Liver (tissue), 8 donors: ENCODE measurements at regions not wholly inside any gene's neighbourhood (a gene's known extent, or its start where the extent isn't known, plus 50 kb on each side); places are given as distances from the start of the nearest gene placed in this dataset.

Source experiments
- DNase-seq: peaks from one replicate; pipeline ENCODE4 v3.0.0-alpha.2; 2017; ENCODE audit warnings: low spot score
- H3K27ac ChIP-seq, 2 donors: one replicate each; pipeline ENCODE4 v1.7.0; 2013; ENCODE audit warnings: inconsistent platforms in 2 of 2, low read length in 2 of 2, control low read depth in 1 of 2, low read depth in 1 of 2, mild to moderate bottlenecking in 1 of 2
- H3K27me3 ChIP-seq, 4 donors: one replicate each; pipeline versions ENCODE4 v1.6.1 to v1.7.0; 2013; ENCODE audit warnings: low read length in 3 of 4, inconsistent platforms in 1 of 4, mild to moderate bottlenecking in 1 of 4, moderate library complexity in 1 of 4; ENCODE audit not compliant: control insufficient read depth in 4 of 4, insufficient read depth in 4 of 4
- H3K36me3 ChIP-seq, 4 donors: one replicate each; pipeline versions ENCODE4 v1.6.1 to v1.7.0; 2013; ENCODE audit warnings: low read length in 3 of 4, mild to moderate bottlenecking in 3 of 4, low read depth in 1 of 4, moderate library complexity in 1 of 4; ENCODE audit not compliant: control insufficient read depth in 4 of 4, insufficient read depth in 3 of 4
- H3K4me1 ChIP-seq, 4 donors: one replicate each; pipeline versions ENCODE4 v1.6.1 to v1.7.0; 2013; ENCODE audit warnings: low read length in 3 of 4, mild to moderate bottlenecking in 3 of 4, moderate library complexity in 1 of 4; ENCODE audit not compliant: control insufficient read depth in 4 of 4, insufficient read depth in 4 of 4
- H3K4me3 ChIP-seq, 3 donors: one replicate each; pipeline versions ENCODE4 v1.6.1 to v1.7.0; 2013; ENCODE audit warnings: low read length in 3 of 3, control low read depth in 1 of 3, low read depth in 1 of 3, mild to moderate bottlenecking in 1 of 3
- H3K9ac ChIP-seq, 2 donors: one replicate each; pipeline ENCODE4 v1.7.0; 2013; ENCODE audit warnings: low read length in 2 of 2, mild to moderate bottlenecking in 2 of 2, moderate library complexity in 2 of 2, control low read depth in 1 of 2, low read depth in 1 of 2
- H3K9me3 ChIP-seq, 4 donors: one replicate each; pipeline versions ENCODE4 v1.6.1 to v1.7.0; 2013; ENCODE audit warnings: low read length in 3 of 4; ENCODE audit not compliant: control insufficient read depth in 4 of 4
- ATF3 ChIP-seq: IDR thresholded peaks from 2 replicates; pipeline ENCODE4 v1.6.1; 2016; ENCODE audit warnings: antibody characterized with exemption
- CTCF ChIP-seq: fragments of 150-350 bp; IDR thresholded peaks from 2 replicates; pipeline ENCODE4 v1.5.1; 2017; ENCODE audit warnings: improper control_type of control experiment, low read depth, low read length; ENCODE audit not compliant: missing input control
- FOXA1 ChIP-seq: IDR thresholded peaks from 2 replicates; pipeline ENCODE4 v1.6.1; 2016; ENCODE audit warnings: antibody characterized with exemption
- FOXA2 ChIP-seq: IDR thresholded peaks from 2 replicates; pipeline ENCODE4 v1.6.1; 2016; ENCODE audit warnings: antibody characterized with exemption
- GABPA ChIP-seq, 2 donors: IDR thresholded peaks in 1 of 2; conservative IDR thresholded peaks in 1 of 2; 2 replicates each; pipeline ENCODE4 v1.6.1; 2016; ENCODE audit warnings: antibody characterized with exemption in 2 of 2, mild to moderate bottlenecking in 1 of 2, moderate library complexity in 1 of 2
- HNF4A ChIP-seq, 2 donors: conservative IDR thresholded peaks; 2 replicates each; pipeline ENCODE4 v1.6.1; 2016; ENCODE audit warnings: antibody characterized with exemption in 2 of 2, mild to moderate bottlenecking in 2 of 2
- HNF4G ChIP-seq: IDR thresholded peaks from 2 replicates; pipeline ENCODE4 v1.6.1; 2016; ENCODE audit warnings: antibody characterized with exemption
- JUND ChIP-seq, 2 donors: IDR thresholded peaks; 2 replicates each; pipeline ENCODE4 v1.6.1; 2016; ENCODE audit warnings: antibody characterized with exemption in 2 of 2
- NR2F2 ChIP-seq: IDR thresholded peaks from 2 replicates; pipeline ENCODE4 v1.6.1; 2016; ENCODE audit warnings: antibody characterized with exemption
- RAD21 ChIP-seq, 2 donors: IDR thresholded peaks; 2 replicates each; pipeline ENCODE4 v1.6.1; 2016; ENCODE audit warnings: antibody characterized with exemption in 2 of 2, mild to moderate bottlenecking in 2 of 2
- RXRA ChIP-seq, 2 donors: IDR thresholded peaks; 2 replicates each; pipeline ENCODE4 v1.6.1; 2017 to 2018; ENCODE audit warnings: antibody characterized with exemption in 2 of 2, mild to moderate bottlenecking in 1 of 2
- SP1 ChIP-seq: IDR thresholded peaks from 2 replicates; pipeline ENCODE4 v1.6.1; 2018; ENCODE audit warnings: antibody characterized with exemption, mild to moderate bottlenecking
- TAF1 ChIP-seq: conservative IDR thresholded peaks from 2 replicates; pipeline ENCODE4 v1.6.1; 2016; ENCODE audit warnings: antibody characterized with exemption, mild to moderate bottlenecking
- YY1 ChIP-seq: IDR thresholded peaks from 2 replicates; pipeline ENCODE4 v1.6.1; 2016; ENCODE audit warnings: antibody characterized with exemption, mild to moderate bottlenecking
- ZBTB33 ChIP-seq: IDR thresholded peaks from 2 replicates; pipeline ENCODE4 v1.6.1; 2016; ENCODE audit warnings: antibody characterized with exemption
- WGBS: extraction: QIAGEN DNeasy Blood & Tissue Kit; methylation state at CpG from one replicate; pipeline ENCODE4 v1.1.7; 2013; 5-methylcytosine and 5-hydroxymethylcytosine counted together
- donor health status: healthy.
- donor health status: healthy.
- donor health status: healthy.
- donor health status: healthy.
- donor health status: healthy.

GRCh38 chr18:45340884-45341283 lies 274.4 kb upstream of the SLC14A2 start:
- TF ChIP-seq CTCF (no peak), RAD21 (IDR thresholded peaks at IDR 0.05) (no peak)
- Histone ChIP-seq H3K27ac (no peak overlapping the region), H3K4me1 (no peaks in the 10 kb centered on the region), H3K4me3 (no peak overlapping the region), H3K27me3 (no peaks in the 10 kb centered on the region), H3K9ac (no peak overlapping the region), H3K36me3 (no peaks in the 10 kb centered on the region), H3K9me3 (no peaks in the 10 kb centered on the region)
- WGBS, result 81% methylated on average over 3 of the region's 3 CpGs
- DNase-seq, result no peak

- H3K36me3 ChIP-seq, result no peaks in the 10 kb centered on the region
- DNase-seq, result no peak
- no peak overlapping the region for H3K27ac ChIP-seq
- no peaks in the 10 kb centered on the region for H3K4me1 ChIP-seq
- no peak overlapping the region for H3K9ac ChIP-seq
- TF ChIP-seq GABPA (IDR thresholded peaks at IDR 0.05 in 1 of 2, conservative IDR thresholded peaks at IDR 0.05 in 1 of 2) (no peak), JUND (IDR thresholded peaks at IDR 0.05) (no peak), ZBTB33 (no peak), HNF4G (no peak), FOXA1 (no peak), SP1 (no peak), ATF3 (no peak), FOXA2 (no peak), NR2F2 (no peak), RXRA (IDR thresholded peaks at IDR 0.05) (no peak), YY1 (no peak), CTCF (no peak), HNF4A (conservative IDR thresholded peaks at IDR 0.05) (no peak), TAF1 (no peak)
- 59% methylated on average over 2 of the region's 2 CpGs for WGBS
- no peaks in the 10 kb centered on the region for H3K9me3 ChIP-seq
- H3K27me3 ChIP-seq, result no peaks in the 10 kb centered on the region
- no peak overlapping the region for H3K4me3 ChIP-seq
Measured at GRCh38 chr18:45341454-45341853, 273.8 kb upstream of the SLC14A2 start.
